GM19455 (cell line): ENCODE measurements at regions not wholly inside any gene's neighbourhood (a gene's known extent, or its start where the extent isn't known, plus 50 kb on each side); places are given as distances from the start of the nearest gene placed in this dataset.
"Not testable (repeated sequence)": the region's sequence is repeated elsewhere in the genome, so short reads cannot be mapped to it uniquely, and the experiment has no call there.

Experiments used
- ATAC-seq: cut with Tn5 transposase; IDR thresholded peaks from one replicate; pipeline ENCODE4 v1.9.1; 2021; ENCODE audit not compliant: unreplicated experiment

- ATAC-seq: no peak
Measured at GRCh38 chr20:40848526-40848925, 159.5 kb upstream of the MAFB start.

- ATAC-seq: no peak
Measured at GRCh38 chr20:40849456-40849855, 160.4 kb upstream of the MAFB start.

GRCh38 chr20:40851051-40851450, 162.0 kb upstream of the MAFB start:
- ATAC-seq: no peak

- no peak for ATAC-seq
Measured at GRCh38 chr20:40855269-40855668, 166.2 kb upstream of the MAFB start.

- ATAC-seq: no peak
Measured at GRCh38 chr20:40856653-40857052, 167.6 kb upstream of the MAFB start.

- no peak for ATAC-seq
Measured at GRCh38 chr20:40860487-40860902, 168.1 kb upstream of the TOP1 start.

- no peak for ATAC-seq
Measured at GRCh38 chr20:40861427-40862008, 167.1 kb upstream of the TOP1 start.

- ATAC-seq: no peak
Measured at GRCh38 chr20:40863355-40863919, 165.2 kb upstream of the TOP1 start.

- no peak for ATAC-seq
Measured at GRCh38 chr20:40864470-40864869, 164.2 kb upstream of the TOP1 start.

GRCh38 chr20:40865095-40865494, 163.5 kb upstream of the TOP1 start:
- no peak for ATAC-seq

- ATAC-seq: no peak
Measured at GRCh38 chr20:40866056-40866455, 162.6 kb upstream of the TOP1 start.

- no peak for ATAC-seq
Measured at GRCh38 chr20:40868551-40869217, 159.9 kb upstream of the TOP1 start.

- ATAC-seq: no peak
Measured at GRCh38 chr20:40869218-40870147, 159.1 kb upstream of the TOP1 start.

- no peak for ATAC-seq
Measured at GRCh38 chr20:40875116-40876085, 153.2 kb upstream of the TOP1 start.

GRCh38 chr20:40878099-40878498, 150.5 kb upstream of the TOP1 start:
- ATAC-seq: not testable (repeated sequence)

GRCh38 chr20:40880063-40880728, 148.4 kb upstream of the TOP1 start:
- no peak for ATAC-seq

- ATAC-seq: no peak
Measured at GRCh38 chr20:40880729-40881109, 147.9 kb upstream of the TOP1 start.

GRCh38 chr20:40882152-40882551, 146.5 kb upstream of the TOP1 start:
- ATAC-seq: no peak

- no peak for ATAC-seq
Measured at GRCh38 chr20:40883097-40883496, 145.5 kb upstream of the TOP1 start.

GRCh38 chr20:40887105-40887504, 141.5 kb upstream of the TOP1 start:
- ATAC-seq: no peak
